Activated CD8-positive, alpha-beta T cell treated with anti-CD3 and anti-CD28 coated beads, Interleukin-2, amount 10 ng/mL, durations not matched to agents 7 days and 5 days (primary cell): ENCODE measurements at regions not wholly inside any gene's neighbourhood (a gene's known extent, or its start where the extent isn't known, plus 50 kb on each side); places are given as distances from the start of the nearest gene placed in this dataset.
"Not testable (repeated sequence)": the region's sequence is repeated elsewhere in the genome, so short reads cannot be mapped to it uniquely, and the experiment has no call there.

Experiments
- ATAC-seq: fragments of 150-1000 bp; cut with Tn5 transposase; one replicate; pipeline ENCODE4 v1.10.0; 2021; ENCODE audit warnings: moderate library complexity
- CTCF ChIA-PET: fragments of 350-600 bp; sonication (Branson Sonifier 250); formaldehyde crosslinking; loops from one replicate; lab custom pipeline; 2021; ENCODE audit warnings: antibody characterized with exemption; lab: Charles Lee
- POLR2A ChIA-PET: fragments of 350-600 bp; sonication (Branson Sonifier 250); formaldehyde crosslinking; loops from one replicate; lab custom pipeline; 2021; ENCODE audit warnings: antibody characterized with exemption; lab: Charles Lee
- DNase-seq: peaks from one replicate; pipeline ENCODE4 v3.0.0-alpha.2; 2020
- H3K27ac Mint-ChIP-seq: one replicate; pipeline ENCODE4 v1.8.0; 2021; ENCODE audit warnings: mild to moderate bottlenecking, mixed read lengths
- H3K27me3 Mint-ChIP-seq: one replicate; pipeline ENCODE4 v1.8.0; 2021; ENCODE audit warnings: low read depth, mixed read lengths
- H3K36me3 Mint-ChIP-seq: one replicate; pipeline ENCODE4 v1.8.0; 2021; ENCODE audit warnings: low read depth, mixed read lengths
- H3K4me1 Mint-ChIP-seq: one replicate; pipeline ENCODE4 v1.8.0; 2021; ENCODE audit warnings: low read depth, mixed read lengths
- H3K4me3 Mint-ChIP-seq: one replicate; pipeline ENCODE4 v1.8.0; 2021; ENCODE audit warnings: mild to moderate bottlenecking, mixed read lengths
- H3K9me3 Mint-ChIP-seq: one replicate; pipeline ENCODE4 v1.8.0; 2022; ENCODE audit warnings: mixed read lengths; ENCODE audit not compliant: insufficient read depth

DNA sequence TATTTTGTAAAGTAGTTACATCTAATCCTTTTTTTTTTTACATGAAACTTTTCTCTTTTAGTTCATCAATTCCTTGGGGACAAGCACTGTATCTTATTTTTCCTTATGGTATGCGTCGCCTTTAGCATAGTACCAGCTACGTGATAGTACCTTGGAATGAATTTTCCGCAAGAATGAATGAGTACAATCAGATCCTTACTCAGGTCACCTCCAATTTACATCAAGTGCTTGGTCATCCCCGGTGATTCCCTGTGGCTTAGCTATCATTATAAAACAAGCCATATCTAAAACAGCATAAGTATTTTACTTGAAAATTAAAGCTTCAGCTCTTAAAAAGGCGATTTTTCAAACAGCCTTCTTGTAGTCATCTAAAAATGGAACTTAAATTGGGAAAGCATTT lies 680.4 kb upstream of the MAP3K7 start:
- H3K4me3 Mint-ChIP-seq: no peak overlapping the region
- H3K4me1 Mint-ChIP-seq: no peaks in the 10 kb centered on the region
- ATAC-seq (no peak), DNase-seq (no peak)
- no peaks in the 10 kb centered on the region for H3K36me3 Mint-ChIP-seq
- POLR2A ChIA-PET: no interaction called here
- no peaks in the 10 kb centered on the region for H3K9me3 Mint-ChIP-seq
- no peak overlapping the region for H3K27ac Mint-ChIP-seq
- H3K27me3 Mint-ChIP-seq: no peaks in the 10 kb centered on the region
- CTCF ChIA-PET: no interaction called here

DNA sequence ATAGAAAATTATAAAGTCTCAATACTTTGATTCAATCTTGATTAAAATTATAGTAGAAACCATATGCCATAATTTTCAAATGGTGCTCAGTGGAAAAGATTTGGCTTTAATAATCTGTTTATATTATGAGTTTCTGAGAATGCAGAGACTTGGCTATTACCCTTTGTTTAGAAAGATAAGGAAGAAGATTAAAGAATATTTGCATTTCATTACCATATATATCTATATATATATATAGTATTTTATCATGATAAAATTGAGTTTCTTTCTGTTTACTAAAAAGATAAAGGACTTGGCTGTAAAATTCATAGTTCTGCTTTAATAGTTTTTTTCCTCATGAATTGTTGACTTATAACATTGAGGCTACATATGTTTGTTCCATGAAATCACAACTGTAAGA lies 679.3 kb upstream of the MAP3K7 start:
- Mint-ChIP-seq H3K27ac (no peak overlapping the region), H3K9me3 (no peaks in the 10 kb centered on the region), H3K4me3 (no peak overlapping the region), H3K36me3 (no peaks in the 10 kb centered on the region), H3K4me1 (no peaks in the 10 kb centered on the region), H3K27me3 (no peaks in the 10 kb centered on the region)
- POLR2A ChIA-PET: no interaction called here
- DNase-seq: no peak
- CTCF ChIA-PET: no interaction called here
- ATAC-seq: no peak

GRCh38 chr6:91243436-91243835 lies 656.6 kb upstream of the MAP3K7 start:
- DNase-seq (no peak), ATAC-seq (no peak)
- no peak overlapping the region for H3K4me3 Mint-ChIP-seq
- ChIA-PET POLR2A (no interaction called here), CTCF (no interaction called here)
- H3K4me1 Mint-ChIP-seq: no peaks in the 10 kb centered on the region
- H3K36me3 Mint-ChIP-seq: no peaks in the 10 kb centered on the region
- no peak overlapping the region for H3K27ac Mint-ChIP-seq
- H3K27me3 Mint-ChIP-seq: no peaks in the 10 kb centered on the region
- H3K9me3 Mint-ChIP-seq: no peaks in the 10 kb centered on the region

- Mint-ChIP-seq H3K4me1 (no peaks in the 10 kb centered on the region), H3K4me3 (no peak overlapping the region), H3K27me3 (no peaks in the 10 kb centered on the region), H3K36me3 (no peaks in the 10 kb centered on the region), H3K27ac (no peak overlapping the region), H3K9me3 (no peaks in the 10 kb centered on the region)
- DNase-seq (no peak), ATAC-seq (no peak)
- POLR2A ChIA-PET: no interaction called here
- CTCF ChIA-PET: no interaction called here
Observed at GRCh38 chr6:91242614-91242949, 655.7 kb upstream of the MAP3K7 start.

DNA sequence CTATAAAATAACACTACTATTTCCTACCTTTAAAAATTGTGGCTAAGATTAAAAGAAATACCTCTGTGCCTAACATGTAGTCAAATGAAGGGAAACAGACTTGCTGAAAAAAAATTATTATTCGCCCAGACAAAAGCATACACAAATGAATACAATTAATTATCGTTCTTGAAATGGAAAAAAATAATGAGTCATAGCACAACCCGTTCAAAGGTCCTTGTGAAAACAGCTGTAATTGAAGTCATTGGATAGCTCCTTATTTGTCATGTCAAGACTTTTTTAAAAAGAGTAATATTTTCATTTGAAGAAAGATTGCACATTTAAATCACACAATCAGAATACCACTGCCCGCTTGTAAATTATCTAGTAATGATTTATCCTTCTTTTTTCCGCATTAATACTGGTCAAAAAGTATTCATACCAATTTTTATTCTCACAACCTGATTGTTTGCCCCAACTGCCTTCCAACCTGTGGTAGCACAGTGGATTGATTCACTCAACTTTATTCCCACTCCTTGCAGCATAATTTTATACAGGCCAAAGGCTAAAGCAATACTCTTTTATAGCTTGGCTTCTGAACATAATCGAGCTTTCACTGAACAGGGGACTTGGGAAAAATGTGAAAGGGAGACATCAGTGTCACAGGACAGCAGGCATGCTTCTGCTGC lies 655.2 kb upstream of the MAP3K7 start:
- ChIA-PET CTCF (no interaction called here), POLR2A (no interaction called here)
- H3K4me3 Mint-ChIP-seq: no peak overlapping the region
- DNase-seq (no peak), ATAC-seq (no peak)
- no peaks in the 10 kb centered on the region for H3K4me1 Mint-ChIP-seq
- no peak overlapping the region for H3K27ac Mint-ChIP-seq
- H3K9me3 Mint-ChIP-seq: no peaks in the 10 kb centered on the region
- no peaks in the 10 kb centered on the region for H3K27me3 Mint-ChIP-seq
- no peaks in the 10 kb centered on the region for H3K36me3 Mint-ChIP-seq

DNA sequence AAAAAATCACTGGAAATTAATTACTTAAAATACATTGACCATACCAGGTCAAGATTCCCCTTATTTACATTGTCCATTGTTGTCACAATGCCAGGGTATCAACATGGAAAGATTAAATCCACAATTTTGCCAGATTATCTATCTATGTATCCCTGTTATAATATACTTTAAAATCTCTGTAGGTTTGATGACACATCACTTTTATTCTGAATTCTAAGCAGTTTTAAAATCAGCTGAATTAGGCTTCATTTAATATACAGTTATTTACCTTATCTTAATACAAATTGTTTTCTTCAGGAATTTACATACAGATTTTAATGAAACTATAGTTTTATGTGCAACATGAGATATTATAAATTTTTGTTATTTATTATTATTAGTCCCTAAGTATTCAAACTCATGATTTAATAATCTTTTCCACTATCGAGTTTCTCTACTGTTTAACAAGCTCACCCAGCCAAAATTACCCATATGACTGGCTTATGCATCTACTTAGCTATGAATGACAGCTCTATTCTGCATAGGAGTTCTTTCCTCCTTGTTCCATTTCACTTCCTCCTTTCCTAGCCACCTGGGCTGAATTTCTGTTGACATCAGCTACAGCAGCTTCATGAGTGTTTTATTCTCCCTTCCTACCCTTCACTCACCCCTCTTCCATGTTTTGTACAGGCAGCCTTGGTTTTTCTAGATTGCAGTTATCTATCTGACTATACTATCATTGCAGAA lies 654.2 kb upstream of the MAP3K7 start:
- CTCF ChIA-PET: no interaction called here
- no peaks in the 10 kb centered on the region for H3K9me3 Mint-ChIP-seq
- H3K4me1 Mint-ChIP-seq: no peaks in the 10 kb centered on the region
- POLR2A ChIA-PET: interaction anchor here (0.6 kb wide), 1 partner anchor 88 kb away, joined by 5 read pairs; no protein-coding TSS in a partner anchor
- DNase-seq (no peak), ATAC-seq (no peak)
- no peaks in the 10 kb centered on the region for H3K36me3 Mint-ChIP-seq
- H3K27me3 Mint-ChIP-seq: no peaks in the 10 kb centered on the region
- H3K27ac Mint-ChIP-seq: no peak overlapping the region
- no peak overlapping the region for H3K4me3 Mint-ChIP-seq

- H3K27ac Mint-ChIP-seq: no peak overlapping the region
- H3K4me1 Mint-ChIP-seq: no peaks in the 10 kb centered on the region
- H3K9me3 Mint-ChIP-seq: no peaks in the 10 kb centered on the region
- H3K36me3 Mint-ChIP-seq: no peaks in the 10 kb centered on the region
- ATAC-seq (no peak), DNase-seq (no peak)
- H3K4me3 Mint-ChIP-seq: no peak overlapping the region
- ChIA-PET CTCF (no interaction called here), POLR2A (no interaction called here)
- no peaks in the 10 kb centered on the region for H3K27me3 Mint-ChIP-seq
Observed at GRCh38 chr6:91221072-91221720, 634.3 kb upstream of the MAP3K7 start.

DNA sequence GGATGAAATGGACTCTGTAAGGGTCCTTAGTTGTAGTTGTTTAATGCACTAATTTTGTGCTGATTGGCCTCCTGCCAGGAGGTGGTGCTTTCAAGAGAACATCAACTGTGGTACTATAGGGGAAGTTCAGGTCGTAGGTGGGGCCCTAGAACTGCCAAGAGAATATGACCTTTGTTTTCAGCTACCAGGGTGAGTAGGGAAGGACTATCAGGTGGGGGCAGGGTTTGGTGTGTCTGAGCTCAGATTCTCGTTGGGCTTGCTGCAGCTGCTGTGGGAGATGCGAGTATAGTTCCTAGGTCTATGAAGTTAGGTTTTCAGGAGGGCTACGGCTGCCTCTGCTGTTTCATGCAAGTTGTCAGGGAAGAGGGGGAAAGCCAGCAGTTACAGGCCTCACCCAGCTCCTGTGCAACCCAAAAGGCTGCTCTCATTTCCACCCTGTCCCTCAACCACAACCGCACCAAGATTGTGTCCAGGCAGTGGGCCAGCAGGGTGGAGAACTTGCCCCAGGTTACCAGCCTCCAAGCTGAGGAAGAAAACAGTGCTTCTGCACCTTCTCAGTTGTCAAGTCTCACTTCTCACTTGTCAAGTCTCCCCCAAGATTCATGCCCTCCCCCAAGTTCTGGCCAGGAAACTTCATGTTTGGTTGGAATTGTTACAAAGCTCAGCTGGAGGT lies 626.5 kb upstream of the MAP3K7 start:
- POLR2A ChIA-PET: no interaction called here
- CTCF ChIA-PET: no interaction called here
- Mint-ChIP-seq H3K27ac (no peak overlapping the region), H3K36me3 (no peaks in the 10 kb centered on the region), H3K27me3 (no peaks in the 10 kb centered on the region), H3K9me3 (peaks cover 3% of the 10 kb centered on the region), H3K4me3 (no peak overlapping the region), H3K4me1 (no peaks in the 10 kb centered on the region)
- ATAC-seq (no peak), DNase-seq (no peak)

- Mint-ChIP-seq H3K4me3 (no peak overlapping the region), H3K9me3 (no peaks in the 10 kb centered on the region), H3K4me1 (no peaks in the 10 kb centered on the region), H3K27me3 (no peaks in the 10 kb centered on the region), H3K36me3 (no peaks in the 10 kb centered on the region), H3K27ac (no peak overlapping the region)
- ATAC-seq: no peak
- POLR2A ChIA-PET: no interaction called here
- DNase-seq: no peak
- CTCF ChIA-PET: no interaction called here
Observed at GRCh38 chr6:91198588-91199255, 611.9 kb upstream of the MAP3K7 start.

- Mint-ChIP-seq H3K36me3 (no peaks in the 10 kb centered on the region), H3K9me3 (no peaks in the 10 kb centered on the region), H3K27me3 (no peaks in the 10 kb centered on the region), H3K4me1 (no peaks in the 10 kb centered on the region), H3K27ac (no peak overlapping the region), H3K4me3 (no peak overlapping the region)
- ChIA-PET POLR2A (no interaction called here), CTCF (no interaction called here)
- ATAC-seq (no peak), DNase-seq (no peak)
Observed at GRCh38 chr6:91196729-91197128, 609.9 kb upstream of the MAP3K7 start.

DNA sequence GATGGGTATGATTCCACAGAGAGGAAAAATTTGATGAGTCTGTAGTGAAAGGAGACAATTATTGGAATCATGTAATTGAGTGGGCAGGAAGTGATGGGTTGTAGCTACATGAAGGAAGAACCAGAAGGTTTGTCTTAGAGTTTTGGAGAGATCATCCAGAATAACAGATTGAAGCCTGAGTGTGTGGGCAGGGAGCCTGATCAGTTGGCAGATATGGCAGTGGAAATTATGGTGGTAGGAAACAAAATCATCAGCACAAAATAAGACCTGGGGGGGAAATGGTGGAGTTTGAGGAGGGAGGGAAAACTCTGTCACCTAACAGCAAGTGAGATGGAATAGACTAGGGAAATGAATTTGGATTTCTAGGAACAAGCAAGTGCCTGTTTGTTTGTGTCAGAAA lies 606.6 kb upstream of the MAP3K7 start:
- ATAC-seq (no peak), DNase-seq (no peak)
- H3K27ac Mint-ChIP-seq: no peak overlapping the region
- H3K4me1 Mint-ChIP-seq: no peaks in the 10 kb centered on the region
- ChIA-PET CTCF (no interaction called here), POLR2A (no interaction called here)
- no peaks in the 10 kb centered on the region for H3K27me3 Mint-ChIP-seq
- no peak overlapping the region for H3K4me3 Mint-ChIP-seq
- H3K9me3 Mint-ChIP-seq: no peaks in the 10 kb centered on the region
- no peaks in the 10 kb centered on the region for H3K36me3 Mint-ChIP-seq

- H3K27ac Mint-ChIP-seq, DNase-seq, H3K9me3 Mint-ChIP-seq, H3K4me1 Mint-ChIP-seq, H3K27me3 Mint-ChIP-seq, H3K36me3 Mint-ChIP-seq, POLR2A ChIA-PET, ATAC-seq, H3K4me3 Mint-ChIP-seq, CTCF ChIA-PET: not testable (repeated sequence)
Observed at GRCh38 chr6:91190041-91190440, 603.2 kb upstream of the MAP3K7 start.
